ENCODE measurements at regions not wholly inside any gene's neighbourhood (a gene's known extent, or its start where the extent isn't known, plus 50 kb on each side); places are given as distances from the start of the nearest gene placed in this dataset.

DNA sequence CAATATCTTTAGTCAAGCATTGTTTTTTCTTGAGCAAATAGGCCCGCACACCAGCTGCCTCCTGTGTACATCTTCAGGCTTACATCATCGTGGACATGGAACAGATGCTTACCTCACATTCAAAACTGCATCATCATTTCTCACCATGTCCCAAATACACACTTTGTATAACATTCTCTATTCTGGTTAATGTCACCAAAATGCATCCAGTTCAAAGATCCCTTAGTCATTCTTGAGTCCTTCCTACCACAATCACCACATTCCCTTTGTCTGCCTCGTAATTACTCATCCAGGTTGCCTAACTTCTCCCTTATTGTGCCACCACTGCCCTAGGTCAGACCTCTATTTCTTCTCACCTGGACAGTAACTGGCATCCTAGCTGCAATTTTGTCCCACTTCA lies 373.7 kb upstream of the GALNT5 start:
- CTCF ChIA-PET (ENCODE audit: unreplicated experiment), result no interaction called here
- Histone ChIP-seq H3K9me2 (ENCODE audit: insufficient read depth, low read length) (no peaks in the 10 kb centered on the region), H4K20me1 (ENCODE audit: insufficient read depth, low read length) (no peaks in the 10 kb centered on the region), H2AFZ (ENCODE audit: low read length) (no peak overlapping the region), H3K4me1 (ENCODE audit: insufficient read depth, low read length, poor library complexity, severe bottlenecking) (no peaks in the 10 kb centered on the region), H3K79me2 (ENCODE audit: insufficient read depth, low read depth, low read length) (no peaks in the 10 kb centered on the region), H3K9me3 (ENCODE audit: low read length) (no peaks in the 10 kb centered on the region), H3K27ac (ENCODE audit: low read depth, low read length, poor library complexity, severe bottlenecking) (no peak overlapping the region), H3K36me3 (ENCODE audit: insufficient read depth, low read length) (no peaks in the 10 kb centered on the region), H3K4me3 (ENCODE audit: low read depth, low read length, poor library complexity, severe bottlenecking) (no peak overlapping the region), H3K4me2 (ENCODE audit: low read length) (no peak overlapping the region)
- no peak for DNase-seq (ENCODE audit: low spot score)
- POLR2A ChIA-PET, result no interaction called here
- TF ChIP-seq EZH2phosphoT487 (IDR thresholded peaks at IDR 0.05; ENCODE audit: borderline replicate concordance, low read depth, low read length), result no peak
- TF ChIP-seq, protein P1, sequence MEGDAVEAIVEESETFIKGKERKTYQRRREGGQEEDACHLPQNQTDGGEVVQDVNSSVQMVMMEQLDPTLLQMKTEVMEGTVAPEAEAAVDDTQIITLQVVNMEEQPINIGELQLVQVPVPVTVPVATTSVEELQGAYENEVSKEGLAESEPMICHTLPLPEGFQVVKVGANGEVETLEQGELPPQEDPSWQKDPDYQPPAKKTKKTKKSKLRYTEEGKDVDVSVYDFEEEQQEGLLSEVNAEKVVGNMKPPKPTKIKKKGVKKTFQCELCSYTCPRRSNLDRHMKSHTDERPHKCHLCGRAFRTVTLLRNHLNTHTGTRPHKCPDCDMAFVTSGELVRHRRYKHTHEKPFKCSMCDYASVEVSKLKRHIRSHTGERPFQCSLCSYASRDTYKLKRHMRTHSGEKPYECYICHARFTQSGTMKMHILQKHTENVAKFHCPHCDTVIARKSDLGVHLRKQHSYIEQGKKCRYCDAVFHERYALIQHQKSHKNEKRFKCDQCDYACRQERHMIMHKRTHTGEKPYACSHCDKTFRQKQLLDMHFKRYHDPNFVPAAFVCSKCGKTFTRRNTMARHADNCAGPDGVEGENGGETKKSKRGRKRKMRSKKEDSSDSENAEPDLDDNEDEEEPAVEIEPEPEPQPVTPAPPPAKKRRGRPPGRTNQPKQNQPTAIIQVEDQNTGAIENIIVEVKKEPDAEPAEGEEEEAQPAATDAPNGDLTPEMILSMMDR (conservative IDR thresholded peaks at IDR 0.05; ENCODE audit: low read length), result no peak
- intact Hi-C loops (cut with micrococcal nuclease; ENCODE audit: unreplicated experiment), result no loop called here
- BruUV-seq (replicated peaks), result no TSS peak

DNA sequence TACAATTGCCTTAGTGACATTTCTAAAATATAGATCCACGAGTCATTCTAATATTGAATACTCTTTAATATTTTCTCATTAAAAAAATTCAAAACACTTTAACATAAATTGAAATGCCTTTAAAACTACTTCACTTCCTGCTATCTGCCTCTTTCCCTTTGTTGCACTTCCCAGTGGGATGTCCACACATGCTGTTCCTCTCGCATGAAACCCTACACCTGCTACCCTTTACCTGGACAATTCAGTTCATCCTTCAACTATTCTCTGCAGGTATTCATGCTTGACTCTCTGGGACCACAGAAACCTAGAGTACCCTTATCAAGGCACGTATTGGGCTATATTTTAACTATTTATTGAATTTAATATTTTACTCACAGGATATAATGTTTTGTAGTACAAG lies 373.3 kb upstream of the GALNT5 start:
- DNase-seq (ENCODE audit: low spot score), result no peak
- H4K20me1 ChIP-seq (ENCODE audit: insufficient read depth, low read length), result no peaks in the 10 kb centered on the region
- no peak for TF ChIP-seq EZH2phosphoT487 (IDR thresholded peaks at IDR 0.05; ENCODE audit: borderline replicate concordance, low read depth, low read length)
- TF ChIP-seq, protein P1 (conservative IDR thresholded peaks at IDR 0.05; ENCODE audit: low read length), result no peak
- H3K4me3 ChIP-seq (ENCODE audit: low read depth, low read length, poor library complexity, severe bottlenecking), result no peak overlapping the region
- no peak overlapping the region for H2AFZ ChIP-seq (ENCODE audit: low read length)
- CTCF ChIA-PET (ENCODE audit: unreplicated experiment), result no interaction called here
- H3K4me2 ChIP-seq (ENCODE audit: low read length), result no peak overlapping the region
- H3K9me2 ChIP-seq (ENCODE audit: insufficient read depth, low read length), result no peaks in the 10 kb centered on the region
- H3K4me1 ChIP-seq (ENCODE audit: insufficient read depth, low read length, poor library complexity, severe bottlenecking), result no peaks in the 10 kb centered on the region
- no TSS peak for BruUV-seq (replicated peaks)
- H3K79me2 ChIP-seq (ENCODE audit: insufficient read depth, low read depth, low read length), result no peaks in the 10 kb centered on the region
- intact Hi-C loops (cut with micrococcal nuclease; ENCODE audit: unreplicated experiment), result no loop called here
- no peak overlapping the region for H3K27ac ChIP-seq (ENCODE audit: low read depth, low read length, poor library complexity, severe bottlenecking)
- POLR2A ChIA-PET, result no interaction called here
- no peaks in the 10 kb centered on the region for H3K36me3 ChIP-seq (ENCODE audit: insufficient read depth, low read length)
- no peaks in the 10 kb centered on the region for H3K9me3 ChIP-seq (ENCODE audit: low read length)

DNA sequence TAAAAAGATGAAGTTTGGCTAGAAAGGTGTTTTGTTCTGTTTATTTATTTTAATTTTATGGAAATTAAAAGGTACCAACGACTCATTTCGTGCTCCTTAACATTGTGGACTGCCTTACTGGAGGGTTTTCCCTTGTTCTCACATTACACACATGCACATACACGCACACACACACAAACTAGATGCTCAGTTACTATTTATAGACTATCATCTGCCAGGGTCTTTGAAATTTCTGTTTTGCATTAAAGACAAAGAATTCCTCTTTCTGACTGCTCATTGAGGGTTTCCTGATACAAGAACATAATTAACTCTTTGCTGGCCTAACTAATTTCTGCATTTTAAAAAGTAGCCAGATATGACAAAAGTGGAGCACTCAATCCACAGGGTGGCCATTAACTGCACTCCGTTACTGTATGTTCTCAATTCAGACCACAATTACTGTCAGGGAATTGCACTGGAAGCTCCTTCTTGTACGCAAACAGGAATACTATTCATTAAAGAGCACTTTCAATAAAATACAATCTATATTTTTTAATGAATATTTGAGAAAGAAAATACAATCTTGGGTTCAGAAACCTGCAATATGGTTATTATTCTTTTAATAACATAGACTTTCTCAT lies 366.9 kb upstream of the GALNT5 start:
- CTCF ChIA-PET (ENCODE audit: unreplicated experiment), result no interaction called here
- DNase-seq (ENCODE audit: low spot score), result no peak
- POLR2A ChIA-PET, result interaction anchor here (0.7 kb wide), 1 partner anchor 985 kb away, joined by 3 read pairs; no protein-coding TSS in a partner anchor
- no peaks in the 10 kb centered on the region for H3K9me2 ChIP-seq (ENCODE audit: insufficient read depth, low read length)
- no peak overlapping the region for H3K27ac ChIP-seq (ENCODE audit: low read depth, low read length, poor library complexity, severe bottlenecking)
- no peaks in the 10 kb centered on the region for H4K20me1 ChIP-seq (ENCODE audit: insufficient read depth, low read length)
- no peaks in the 10 kb centered on the region for H3K79me2 ChIP-seq (ENCODE audit: insufficient read depth, low read depth, low read length)
- intact Hi-C loops (cut with micrococcal nuclease; ENCODE audit: unreplicated experiment), result loop anchor here (10.0 kb wide), 1 partner anchor 1516 kb away; no protein-coding TSS in a partner anchor
- H3K4me3 ChIP-seq (ENCODE audit: low read depth, low read length, poor library complexity, severe bottlenecking), result no peak overlapping the region
- H3K9me3 ChIP-seq (ENCODE audit: low read length), result no peaks in the 10 kb centered on the region
- TF ChIP-seq EZH2phosphoT487 (IDR thresholded peaks at IDR 0.05; ENCODE audit: borderline replicate concordance, low read depth, low read length), result no peak
- TF ChIP-seq, protein P1 (conservative IDR thresholded peaks at IDR 0.05; ENCODE audit: low read length), result no peak
- BruUV-seq (replicated peaks), result no TSS peak
- no peaks in the 10 kb centered on the region for H3K36me3 ChIP-seq (ENCODE audit: insufficient read depth, low read length)
- H3K4me2 ChIP-seq (ENCODE audit: low read length), result no peak overlapping the region
- no peaks in the 10 kb centered on the region for H3K4me1 ChIP-seq (ENCODE audit: insufficient read depth, low read length, poor library complexity, severe bottlenecking)
- no peak overlapping the region for H2AFZ ChIP-seq (ENCODE audit: low read length)

All from OCI-LY7 (cell line).